B cell (primary cell): ENCODE measurements at regions not wholly inside any gene's neighbourhood (a gene's known extent, or its start where the extent isn't known, plus 50 kb on each side); places are given as distances from the start of the nearest gene placed in this dataset.

Source experiments
- ATAC-seq: fragments of 200-7000 bp; cut with Tn5 transposase; one replicate; pipeline ENCODE4 v1.10.0; 2021; ENCODE audit warnings: low read depth, mild to moderate bottlenecking, moderate number of reproducible peaks, moderate library complexity
- CTCF ChIA-PET: fragments of 350-600 bp; sonication (Branson Sonifier 250); formaldehyde crosslinking; loops from one replicate; lab custom pipeline; 2021; ENCODE audit warnings: antibody characterized with exemption, inconsistent platforms; lab: Charles Lee
- POLR2A ChIA-PET: fragments of 350-600 bp; sonication (Branson Sonifier 250); formaldehyde crosslinking; loops from one replicate; lab custom pipeline; 2021; ENCODE audit warnings: antibody characterized with exemption; lab: Charles Lee
- DNase-seq: peaks from one replicate; pipeline ENCODE4 v3.0.0; 2013
- H2AFZ ChIP-seq: 2 replicates; pipeline ENCODE4 v1.6.1; 2012; ENCODE audit warnings: mild to moderate bottlenecking, low read depth, low read length; ENCODE audit not compliant: insufficient read depth, poor library complexity, severe bottlenecking
- H3K27ac ChIP-seq, 2 donors: 1 replicate in 1 of 2; 2 replicates in 1 of 2; pipeline ENCODE4 v1.5.1; 2012 to 2013; ENCODE audit warnings: low read length in 2 of 2, mild to moderate bottlenecking in 2 of 2, moderate library complexity in 1 of 2
- H3K27me3 ChIP-seq, 4 experiments: fragments of 200-600 bp in 1 of 4; sonication (generic) in 1 of 4; replicated peaks in 1 of 4; 1 replicate in 2 of 4; 2 replicates in 2 of 4; pipeline versions ENCODE4 v1.6.1 to v1.7.0; 2013 to 2016; ENCODE audit warnings: low read length in 3 of 4, mild to moderate bottlenecking in 2 of 4, mixed read lengths in 1 of 4, moderate library complexity in 1 of 4; ENCODE audit not compliant: insufficient read depth in 4 of 4, control insufficient read depth in 3 of 4; ENCODE audit errors: control extremely low read depth in 1 of 4
- H3K36me3 ChIP-seq, 2 experiments: replicated peaks in 1 of 2; 1 replicate in 1 of 2; 2 replicates in 1 of 2; pipeline versions ENCODE4 v1.6.1 to v1.7.1; 2013; ENCODE audit warnings: low read length in 1 of 2; ENCODE audit not compliant: insufficient read depth in 2 of 2, control insufficient read depth in 1 of 2; ENCODE audit errors: control extremely low read depth in 1 of 2, extremely low read depth in 1 of 2
- H3K4me1 ChIP-seq, 2 donors: fragments of 200-600 bp in 1 of 2; sonication (generic) in 1 of 2; 1 replicate in 1 of 2; 2 replicates in 1 of 2; pipeline versions ENCODE4 v1.5.1 to v1.6.1; 2013 to 2017; ENCODE audit warnings: low read length in 2 of 2; ENCODE audit not compliant: control insufficient read depth in 2 of 2, insufficient read depth in 2 of 2
- H3K4me2 ChIP-seq: replicated peaks from 2 replicates; pipeline ENCODE3; 2012; ENCODE audit warnings: mild to moderate bottlenecking, low read depth, low read length; ENCODE audit not compliant: poor library complexity, severe bottlenecking
- H3K4me3 ChIP-seq, 5 experiments: fragments of 200-600 bp in 1 of 5; sonication (generic) in 1 of 5; 1 replicate in 3 of 5; 2 replicates in 2 of 5; pipeline versions ENCODE4 v1.5.1 to v1.7.0; 2011 to 2016; ENCODE audit warnings: low read length in 4 of 5, mild to moderate bottlenecking in 4 of 5, low read depth in 2 of 5, control low read depth in 1 of 5, moderate library complexity in 1 of 5; ENCODE audit not compliant: insufficient read depth in 1 of 5; ENCODE audit errors: control extremely low read depth in 1 of 5, extremely low read depth in 1 of 5
- H3K79me2 ChIP-seq: fragments of 200-600 bp; sonication (generic); one replicate; pipeline ENCODE4 v1.6.0; 2016; ENCODE audit warnings: low read length; ENCODE audit not compliant: control insufficient read depth, insufficient read depth
- H3K9ac ChIP-seq: fragments of 200-600 bp; sonication (generic); 2 replicates; pipeline ENCODE4 v1.6.1; 2017; ENCODE audit warnings: mild to moderate bottlenecking, low read length, moderate library complexity
- H3K9me3 ChIP-seq, 3 donors: one replicate each; pipeline versions ENCODE4 v1.6.1 to v1.7.1; 2013; ENCODE audit warnings: low read length in 2 of 3; ENCODE audit not compliant: control insufficient read depth in 2 of 3, insufficient read depth in 1 of 3; ENCODE audit errors: control extremely low read depth in 1 of 3
- H4K20me1 ChIP-seq: 2 replicates; pipeline ENCODE4 v1.6.0; 2012; ENCODE audit warnings: mild to moderate bottlenecking, low read length; ENCODE audit not compliant: insufficient read depth, control insufficient read depth, poor library complexity, severe bottlenecking
- H3K27ac Mint-ChIP-seq: one replicate; pipeline ENCODE4 v1.8.0; 2021; ENCODE audit warnings: mixed read lengths
- H3K27me3 Mint-ChIP-seq: one replicate; pipeline ENCODE4 v1.8.0; 2021; ENCODE audit warnings: mixed read lengths
- H3K4me1 Mint-ChIP-seq: one replicate; pipeline ENCODE4 v1.8.0; 2021; ENCODE audit warnings: mixed read lengths
- H3K4me3 Mint-ChIP-seq: one replicate; pipeline ENCODE4 v1.8.0; 2021; ENCODE audit warnings: mixed read lengths
- H3K9me3 Mint-ChIP-seq: one replicate; pipeline ENCODE4 v1.8.0; 2022; ENCODE audit warnings: mixed read lengths; ENCODE audit not compliant: insufficient read depth
- EZH2 ChIP-seq: IDR thresholded peaks from 2 replicates; pipeline ENCODE4 v1.6.1; 2012; ENCODE audit warnings: borderline replicate concordance, low read depth, mild to moderate bottlenecking, moderate library complexity, low read length; ENCODE audit not compliant: insufficient read depth, poor library complexity, severe bottlenecking
- WGBS: methylation state at CpG from one replicate; pipeline ENCODE4 v1.1.5; 2013; ENCODE audit warnings: missing lambda C conversion rate; ENCODE audit not compliant: insufficient coverage; 5-methylcytosine and 5-hydroxymethylcytosine counted together
- intact Hi-C: fragments of 100-400 bp; cut with micrococcal nuclease; formaldehyde crosslinking; loops from one replicate; pipeline ENCODE4 v1.10.0; 2022
- TF ChIP-seq, protein P1 (sequence below): fragments of 200-600 bp; IDR thresholded peaks from one replicate; pipeline ENCODE4 v1.8.0; 2022; ENCODE audit warnings: antibody characterized with exemption, mild to moderate bottlenecking

DNA sequence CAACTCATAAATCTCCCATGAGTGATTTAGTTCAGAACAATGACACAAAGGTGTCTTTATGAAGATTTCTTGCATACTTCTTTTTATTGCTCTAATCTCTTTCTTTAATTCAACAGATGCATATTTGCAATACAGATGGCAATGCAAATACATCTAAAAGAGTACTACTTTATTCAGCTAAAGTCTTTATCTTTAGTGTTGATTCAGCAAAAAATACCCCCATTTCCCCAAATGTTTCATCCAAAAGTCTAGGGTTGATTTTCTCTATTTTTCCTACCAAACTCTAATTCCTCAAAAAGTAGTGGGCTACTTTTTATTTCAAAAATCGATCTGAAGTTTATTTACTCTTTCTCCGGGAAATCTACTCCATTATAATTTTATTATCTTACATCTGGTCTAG, 1055.2 kb downstream of the STIM2 start:
- Histone ChIP-seq H2AFZ (no peak overlapping the region), H4K20me1 (no peaks in the 10 kb centered on the region), H3K79me2 (no peaks in the 10 kb centered on the region), H3K9me3 (no peaks in the 10 kb centered on the region), H3K9ac (no peak overlapping the region), H3K4me3 (no peak overlapping the region), H3K36me3 (no peaks in the 10 kb centered on the region), H3K4me2 (no peak overlapping the region), H3K27me3 (no peaks in the 10 kb centered on the region), H3K27ac (no peak overlapping the region), H3K4me1 (no peaks in the 10 kb centered on the region)
- no peak overlapping the region for H3K4me3 Mint-ChIP-seq
- H3K27ac Mint-ChIP-seq, result no peak overlapping the region
- H3K4me1 Mint-ChIP-seq, result no peaks in the 10 kb centered on the region
- H3K27me3 Mint-ChIP-seq, result no peaks in the 10 kb centered on the region
- WGBS, result no CpG with 5 or more reads among the region's 2 CpGs
- H3K9me3 Mint-ChIP-seq, result peaks cover 3% of the 10 kb centered on the region
- DNase-seq, result no peak
- ChIA-PET POLR2A (no interaction called here), CTCF (no interaction called here)
- ATAC-seq, result no peak
- no peak for TF ChIP-seq EZH2
- intact Hi-C loops, result no loop called here

DNA sequence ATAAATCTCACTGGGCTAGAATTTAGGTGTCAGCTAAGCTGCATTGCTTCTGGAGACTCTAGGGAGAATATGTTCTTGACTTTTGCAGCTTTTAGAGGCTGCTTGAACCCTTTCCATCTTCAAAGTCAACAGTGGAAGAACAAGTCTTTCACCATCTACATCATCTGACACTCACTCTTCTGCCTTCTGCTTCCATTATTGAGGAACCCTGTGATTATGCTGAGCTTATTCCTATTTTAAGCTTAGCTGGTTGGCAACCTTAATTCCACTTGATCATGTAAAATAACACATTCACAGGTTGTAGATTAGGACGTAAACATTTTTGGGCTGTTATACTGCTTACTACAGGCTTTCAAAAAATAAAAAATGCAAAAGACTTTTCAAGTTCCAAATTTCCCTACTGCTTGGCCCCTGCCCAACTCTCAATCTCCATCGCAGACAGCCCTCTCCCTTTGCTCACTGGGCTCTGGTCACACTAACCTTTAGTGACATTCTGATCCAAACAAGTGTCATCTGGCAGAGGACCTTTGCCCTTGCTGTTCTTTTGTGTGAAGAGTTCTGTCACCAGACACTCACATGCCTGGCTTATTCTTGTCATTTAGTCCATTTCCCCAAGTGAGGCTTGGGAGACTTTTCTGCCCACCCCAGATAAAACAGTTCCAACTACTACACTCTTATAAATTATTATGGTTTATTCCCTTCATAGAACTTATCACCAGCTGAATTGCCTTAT, 1056.0 kb downstream of the STIM2 start:
- H2AFZ ChIP-seq, result no peak overlapping the region
- Mint-ChIP-seq H3K27ac (no peak overlapping the region), H3K4me1 (no peaks in the 10 kb centered on the region), H3K9me3 (peaks cover 3% of the 10 kb centered on the region), H3K27me3 (no peaks in the 10 kb centered on the region), H3K4me3 (no peak overlapping the region)
- H3K9me3 ChIP-seq, result no peaks in the 10 kb centered on the region
- DNase-seq (no peak), ATAC-seq (no peak)
- H3K36me3 ChIP-seq, result no peaks in the 10 kb centered on the region
- POLR2A ChIA-PET, result no interaction called here
- intact Hi-C loops, result no loop called here
- CTCF ChIA-PET, result no interaction called here
- TF ChIP-seq, protein P1, sequence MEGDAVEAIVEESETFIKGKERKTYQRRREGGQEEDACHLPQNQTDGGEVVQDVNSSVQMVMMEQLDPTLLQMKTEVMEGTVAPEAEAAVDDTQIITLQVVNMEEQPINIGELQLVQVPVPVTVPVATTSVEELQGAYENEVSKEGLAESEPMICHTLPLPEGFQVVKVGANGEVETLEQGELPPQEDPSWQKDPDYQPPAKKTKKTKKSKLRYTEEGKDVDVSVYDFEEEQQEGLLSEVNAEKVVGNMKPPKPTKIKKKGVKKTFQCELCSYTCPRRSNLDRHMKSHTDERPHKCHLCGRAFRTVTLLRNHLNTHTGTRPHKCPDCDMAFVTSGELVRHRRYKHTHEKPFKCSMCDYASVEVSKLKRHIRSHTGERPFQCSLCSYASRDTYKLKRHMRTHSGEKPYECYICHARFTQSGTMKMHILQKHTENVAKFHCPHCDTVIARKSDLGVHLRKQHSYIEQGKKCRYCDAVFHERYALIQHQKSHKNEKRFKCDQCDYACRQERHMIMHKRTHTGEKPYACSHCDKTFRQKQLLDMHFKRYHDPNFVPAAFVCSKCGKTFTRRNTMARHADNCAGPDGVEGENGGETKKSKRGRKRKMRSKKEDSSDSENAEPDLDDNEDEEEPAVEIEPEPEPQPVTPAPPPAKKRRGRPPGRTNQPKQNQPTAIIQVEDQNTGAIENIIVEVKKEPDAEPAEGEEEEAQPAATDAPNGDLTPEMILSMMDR, result no peak
- TF ChIP-seq EZH2, result no peak
- H3K27me3 ChIP-seq, result no peaks in the 10 kb centered on the region
- H3K79me2 ChIP-seq, result no peaks in the 10 kb centered on the region
- no peaks in the 10 kb centered on the region for H4K20me1 ChIP-seq
- H3K4me1 ChIP-seq, result no peaks in the 10 kb centered on the region
- H3K27ac ChIP-seq, result no peak overlapping the region
- no peak overlapping the region for H3K4me2 ChIP-seq
- WGBS, result 67% methylated on average over 2 of the region's 2 CpGs
- no peak overlapping the region for H3K9ac ChIP-seq
- H3K4me3 ChIP-seq, result no peak overlapping the region
